NCI-H748 treated with DMSO at 0.1 percent for 48 hours (cell line): ENCODE measurements at regions not wholly inside any gene's neighbourhood (a gene's known extent, or its start where the extent isn't known, plus 50 kb on each side); places are given as distances from the start of the nearest gene placed in this dataset.
A peak's percentile ranks its signal among the peaks of the same experiment; 100 is the strongest.

Source experiments
- DNase-seq: peaks from one replicate; lab custom pipeline; 2025; lab: John Stamatoyannopoulos, UW

DNA sequence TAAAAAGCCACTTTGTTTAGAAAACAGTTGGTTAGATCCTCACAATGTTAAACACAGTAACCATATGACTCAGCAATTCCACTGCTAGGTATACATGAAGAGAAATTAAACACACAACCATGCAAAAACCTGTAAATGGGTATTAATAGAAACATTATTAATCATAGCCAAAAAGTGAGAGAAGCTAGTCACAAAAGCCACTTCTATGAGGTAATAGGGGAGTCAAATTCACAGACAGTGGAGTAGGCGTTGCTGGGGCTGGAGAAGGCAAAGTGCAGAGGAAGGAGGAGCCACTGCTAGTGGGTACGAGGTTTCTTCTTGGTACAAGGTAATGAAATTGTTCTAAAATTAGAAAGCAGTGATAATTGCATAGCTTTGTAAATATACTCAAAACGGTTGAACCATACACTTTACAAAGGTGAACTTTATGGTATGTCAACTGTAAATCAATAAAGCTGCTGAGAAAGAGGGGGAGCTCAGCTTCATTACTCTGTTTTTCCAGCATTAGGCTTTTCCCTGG is 364.4 kb downstream of the GADD45G start:
- peak; percentile 37 for DNase-seq

DNA sequence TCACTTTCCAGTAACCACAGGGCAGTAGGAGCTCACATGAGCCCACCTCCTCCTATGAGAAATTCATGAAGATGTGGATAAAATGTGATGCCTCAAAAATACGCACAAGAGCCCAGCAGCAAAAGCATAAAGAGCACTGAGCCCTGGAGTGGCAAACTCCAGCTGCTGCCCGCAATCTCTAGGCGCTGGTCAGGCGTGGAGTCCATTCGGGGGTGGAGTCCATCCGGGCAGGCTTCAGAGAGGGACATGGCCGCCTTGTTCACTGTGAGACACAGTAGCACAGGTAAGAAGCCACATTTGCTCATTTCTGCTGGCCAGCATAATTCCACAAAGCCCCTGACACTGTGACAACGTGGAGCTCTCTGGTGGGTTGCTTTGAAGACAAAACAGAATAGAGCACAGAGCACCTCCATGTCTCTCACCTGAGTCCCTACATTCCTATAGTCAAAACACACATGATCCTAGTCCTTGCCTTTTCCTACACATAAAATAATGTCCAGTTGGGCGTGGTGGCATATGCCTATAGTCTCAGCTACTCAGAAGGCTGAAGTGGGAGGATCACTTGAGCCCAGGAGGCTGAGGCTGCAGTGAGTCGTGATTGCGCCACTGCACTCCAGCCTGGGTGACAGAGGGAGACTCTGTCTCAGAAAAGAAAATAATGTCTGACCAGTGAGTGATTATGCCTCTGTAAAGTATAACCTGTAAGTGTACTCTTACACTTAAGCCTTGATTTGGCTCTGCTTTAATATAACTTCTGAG is 365.2 kb downstream of the GADD45G start:
- no peak for DNase-seq

DNA sequence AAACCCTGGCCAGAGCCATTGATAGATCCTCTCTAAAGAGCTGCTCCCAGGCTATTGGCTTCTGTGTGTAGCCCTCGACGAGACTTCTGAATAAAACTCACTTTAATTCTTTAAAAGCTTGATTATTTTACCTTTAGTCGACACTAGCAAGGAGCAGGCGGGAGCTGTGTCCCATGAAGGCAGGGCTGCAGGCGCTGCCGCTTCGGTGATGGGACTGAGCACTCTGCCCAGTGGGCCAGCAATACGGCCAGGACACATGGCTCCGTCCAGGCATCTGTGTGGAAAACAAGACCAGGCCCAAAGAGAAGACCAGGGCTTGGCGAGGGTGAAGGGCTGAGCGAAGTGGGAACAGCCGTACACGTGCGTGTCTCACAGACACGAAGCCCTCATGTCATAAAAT is 365.9 kb downstream of the GADD45G start:
- no peak for DNase-seq

DNA sequence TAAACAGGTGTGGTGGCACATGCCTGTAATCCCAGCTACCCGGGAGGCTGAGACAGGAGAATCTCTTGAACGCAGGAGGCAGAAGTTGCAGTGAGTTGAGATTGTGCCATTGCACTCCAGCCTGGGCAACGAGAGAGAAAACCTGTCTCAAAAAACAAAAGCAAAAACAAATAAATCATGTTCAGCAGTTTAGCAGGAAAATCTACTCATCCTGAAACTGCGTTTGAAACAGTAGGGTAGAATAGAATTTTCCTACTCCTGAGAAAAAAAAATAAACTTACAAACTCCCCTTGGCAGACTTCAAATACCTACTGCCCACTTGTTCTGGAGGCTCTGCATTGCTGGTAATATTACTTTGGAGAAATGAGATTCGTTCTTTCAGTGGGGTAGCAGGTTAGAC is 367.7 kb downstream of the GADD45G start:
- DNase-seq, result no peak

DNA sequence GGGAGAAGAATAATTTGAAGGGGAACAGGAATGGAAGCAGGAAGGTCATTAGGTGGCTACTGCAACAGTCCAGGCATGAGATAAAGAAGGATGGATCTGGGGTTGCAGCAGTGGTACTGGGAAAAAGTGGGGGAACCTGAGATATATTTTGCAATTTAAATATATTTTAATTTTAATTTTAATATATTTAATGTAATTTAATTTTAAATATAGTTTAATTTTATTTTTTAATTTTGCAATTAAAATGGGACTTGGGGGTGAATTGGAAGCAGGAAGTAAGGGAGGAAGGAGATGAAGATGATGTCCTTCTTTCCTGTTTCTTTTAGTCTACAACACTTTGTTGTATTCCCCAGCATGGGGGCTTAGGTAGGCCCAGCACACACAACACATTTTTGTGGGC is 369.8 kb downstream of the GADD45G start:
- no peak for DNase-seq

DNA sequence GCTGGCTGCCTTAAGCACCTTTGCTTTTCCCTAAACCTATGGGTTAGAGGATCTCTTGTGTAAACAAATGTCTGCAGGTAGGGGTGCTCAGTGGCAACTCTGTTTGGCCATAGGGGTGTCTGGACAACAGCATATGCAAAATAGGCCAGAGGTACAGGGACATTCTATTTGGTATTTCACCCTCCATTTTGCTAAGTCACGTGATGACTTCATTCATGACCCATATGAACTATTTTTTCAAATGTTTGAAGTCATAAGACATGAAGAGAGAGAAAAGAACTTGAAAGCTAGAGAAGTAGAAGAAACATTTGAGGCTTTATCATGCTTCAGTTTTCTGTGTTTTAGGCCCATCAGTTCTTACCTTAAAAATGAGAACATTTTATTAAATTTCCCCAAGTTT is 370.2 kb downstream of the GADD45G start:
- no peak for DNase-seq

DNA sequence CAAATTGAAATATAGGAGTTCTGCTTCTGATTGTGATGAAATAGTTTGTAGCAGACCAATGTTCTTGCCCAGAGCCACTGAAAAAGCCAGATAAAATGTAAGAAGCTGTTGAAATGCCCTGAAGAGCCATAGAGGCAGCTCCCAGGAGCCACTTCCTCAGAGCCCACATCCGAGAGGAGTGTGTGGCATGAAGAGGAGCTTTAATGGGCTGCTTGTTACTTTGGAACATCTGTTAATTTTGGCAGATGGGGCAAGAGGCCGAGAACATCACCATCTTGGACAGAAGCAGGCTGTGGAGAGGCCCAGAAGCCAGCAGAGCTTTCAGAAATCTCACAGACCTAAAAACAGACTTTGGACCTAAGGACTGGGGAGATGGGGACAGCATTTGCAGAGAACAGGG is 370.8 kb downstream of the GADD45G start:
- DNase-seq, result no peak

DNA sequence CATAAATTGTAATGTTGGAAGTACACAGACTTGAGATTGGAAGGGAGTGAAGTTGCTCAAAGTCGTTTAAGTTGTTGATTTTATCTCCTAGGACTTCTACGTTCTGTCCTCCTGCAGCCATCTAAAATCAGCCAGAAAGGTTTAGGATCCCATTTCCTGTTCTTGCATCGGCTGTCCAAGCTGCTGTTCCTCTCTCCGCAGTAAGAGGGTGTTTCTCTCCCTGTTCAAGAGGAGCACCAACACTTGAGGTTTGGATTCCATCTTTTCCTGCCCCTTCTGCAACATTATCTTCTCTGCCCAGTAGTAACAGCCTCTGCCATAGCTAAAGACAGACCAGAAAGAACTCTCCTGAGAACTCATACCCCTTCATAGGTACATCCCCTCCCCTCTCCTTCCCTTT is 373.4 kb downstream of the GADD45G start:
- DNase-seq, result peak; percentile 38

DNA sequence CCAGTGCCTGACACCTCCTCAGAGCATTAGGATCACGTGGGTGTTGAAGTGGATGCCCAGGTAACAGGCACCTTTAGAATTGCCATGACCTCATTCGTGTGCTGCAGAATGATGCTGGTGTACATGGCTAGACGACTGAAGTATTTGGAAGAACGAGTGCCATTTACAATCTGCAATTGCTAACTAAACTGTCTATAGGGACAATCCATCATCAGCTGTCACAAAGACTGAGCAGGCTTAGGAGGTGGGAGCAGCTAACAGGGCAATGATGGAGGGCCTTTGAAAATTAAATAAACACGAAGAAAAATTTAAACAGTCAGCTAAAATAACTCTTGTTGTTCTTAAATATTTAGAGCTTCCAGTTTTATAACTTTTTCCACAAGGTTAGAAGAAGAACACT is 375.8 kb downstream of the GADD45G start:
- DNase-seq, result no peak

DNA sequence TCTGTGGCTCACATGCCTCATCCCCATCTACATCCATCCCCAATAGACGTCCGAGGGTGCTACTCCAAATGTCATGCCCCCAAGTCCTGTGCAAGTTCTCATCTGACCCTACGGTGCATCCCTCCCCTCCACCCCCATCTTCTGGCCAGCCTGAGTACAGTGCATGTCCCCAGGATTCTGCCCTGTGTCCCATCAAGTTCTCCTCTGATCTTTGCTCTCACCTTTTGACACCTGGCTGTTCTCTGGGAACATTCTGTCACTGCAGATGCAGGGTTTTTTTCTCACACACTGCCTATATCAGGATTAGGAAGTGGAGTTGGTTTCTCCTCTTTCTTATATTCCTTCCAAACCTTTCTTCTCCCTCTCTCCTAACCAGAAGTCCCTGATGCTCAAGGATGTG is 377.2 kb downstream of the GADD45G start:
- DNase-seq, result no peak

DNA sequence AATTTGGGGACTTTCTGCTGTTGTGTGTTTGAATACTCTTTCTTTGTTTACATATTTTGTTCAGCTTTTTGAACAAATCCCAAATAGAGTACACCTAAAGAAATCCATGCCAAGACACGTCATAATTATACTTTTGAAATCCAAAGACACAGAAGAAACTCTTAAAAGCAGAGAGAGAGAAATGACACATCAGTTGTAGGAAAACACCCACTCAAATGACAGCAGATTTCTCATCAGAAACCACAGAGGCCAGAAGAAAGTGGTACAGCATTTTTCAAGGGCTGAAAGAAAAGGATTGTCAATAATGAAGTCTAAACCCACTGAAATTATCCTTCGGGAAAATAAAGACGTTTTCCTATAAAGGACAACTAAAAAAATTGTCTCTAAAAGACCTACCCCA is 378.6 kb downstream of the GADD45G start:
- DNase-seq, result no peak

DNA sequence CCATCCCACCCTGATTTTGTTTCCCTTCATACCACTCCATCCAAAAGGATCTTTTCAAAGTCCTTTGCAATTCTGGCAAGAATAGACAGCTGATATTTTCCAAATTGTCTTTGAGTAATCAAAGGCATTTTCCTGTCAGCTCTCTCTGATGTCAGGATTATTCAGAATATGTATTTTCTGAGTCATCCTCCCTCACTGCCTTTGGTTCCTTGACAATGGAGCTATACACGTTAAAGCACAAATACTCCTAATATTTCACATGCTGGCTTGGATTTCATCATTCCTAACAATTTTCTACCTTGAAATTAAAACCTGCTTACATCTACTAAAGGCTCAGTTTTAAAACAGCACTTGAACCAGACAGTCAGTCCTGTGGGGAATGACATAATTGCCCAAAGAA is 379.4 kb downstream of the GADD45G start:
- DNase-seq, result no peak

DNA sequence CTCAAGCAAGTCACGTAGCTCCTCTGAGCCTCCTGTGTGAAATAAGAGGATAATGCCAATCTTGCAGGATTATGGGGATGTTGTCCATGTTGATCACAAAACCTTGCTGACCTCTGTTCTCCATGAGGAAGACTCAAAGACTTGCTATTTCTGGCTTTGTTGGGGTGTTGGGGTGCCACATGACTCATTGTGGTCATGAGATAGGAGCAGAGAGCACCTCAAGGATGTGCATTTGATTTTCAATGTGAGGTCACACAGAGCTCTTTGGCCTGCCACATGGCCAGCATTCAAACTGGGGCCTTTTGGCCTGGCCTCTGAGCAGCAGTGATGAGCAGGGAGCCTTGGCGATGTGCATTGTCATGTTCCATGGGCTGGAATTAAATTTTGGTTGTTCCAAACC is 380.3 kb downstream of the GADD45G start:
- DNase-seq, result no peak

DNA sequence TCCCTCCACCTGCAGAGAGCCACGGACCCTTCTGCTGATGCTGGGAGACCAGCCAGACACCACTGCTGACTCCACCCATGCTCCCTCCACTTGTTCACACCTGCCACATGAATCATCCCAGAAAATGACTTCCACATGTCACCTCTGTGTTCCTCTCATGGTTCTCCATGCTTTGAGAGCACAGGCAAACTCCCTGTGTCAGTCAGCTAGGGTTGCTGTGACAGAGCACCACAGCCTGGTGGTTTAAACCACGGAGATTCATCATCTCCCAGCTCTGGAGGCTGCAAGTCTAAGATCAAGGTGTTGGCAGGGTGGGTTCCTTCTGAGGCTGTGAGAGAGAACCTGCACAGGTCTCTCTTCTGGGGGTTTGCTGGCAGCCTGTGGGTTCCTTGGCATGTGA is 381.4 kb downstream of the GADD45G start:
- DNase-seq, result no peak

DNA sequence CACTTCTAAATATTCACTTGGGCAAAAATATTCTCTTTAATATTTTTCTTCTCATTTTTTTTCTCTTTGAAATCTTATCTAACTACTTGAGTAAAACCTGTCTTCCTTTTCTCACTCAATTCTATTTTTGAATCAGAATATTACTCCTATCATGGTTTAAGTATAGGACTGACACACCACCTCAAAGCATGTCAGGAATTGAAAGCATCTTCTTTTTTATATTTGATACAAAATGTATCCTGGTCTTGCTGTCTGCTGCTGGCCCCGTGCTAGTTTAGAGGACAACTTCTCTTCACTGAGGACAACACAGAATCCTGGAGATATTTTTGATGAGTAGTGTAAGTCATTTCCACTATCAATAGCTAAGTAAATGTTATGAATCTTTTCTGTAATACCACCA is 383.6 kb downstream of the GADD45G start:
- no peak for DNase-seq

DNA sequence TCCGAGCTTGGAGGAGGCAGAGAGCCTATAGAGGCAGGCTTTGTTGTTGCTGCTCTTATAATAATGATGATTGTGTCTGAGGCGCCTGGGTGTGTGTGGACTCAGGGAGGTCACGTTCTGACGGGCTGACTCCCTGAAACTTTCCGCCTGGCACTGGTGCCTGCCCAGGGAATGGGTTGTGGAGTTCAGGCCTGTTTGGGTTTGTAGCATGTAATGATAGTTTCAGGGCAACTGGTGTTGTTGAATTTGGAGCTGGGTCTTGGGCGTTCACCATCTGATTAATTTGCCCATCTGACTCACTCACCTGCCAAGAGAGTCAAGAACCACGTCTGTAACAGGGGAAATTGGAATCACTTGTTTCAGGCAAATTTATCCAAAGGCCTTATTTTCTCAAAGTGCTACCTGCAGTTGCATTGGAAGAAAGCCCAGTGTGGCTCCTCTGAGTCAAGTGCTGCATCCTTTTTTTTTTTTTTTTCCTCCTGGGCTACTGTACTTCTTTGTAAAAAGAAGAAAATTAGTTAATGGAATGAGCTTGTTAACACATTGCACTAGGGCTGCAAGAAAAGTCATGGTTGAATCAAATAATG is 386.5 kb downstream of the GADD45G start:
- DNase-seq, result no peak

DNA sequence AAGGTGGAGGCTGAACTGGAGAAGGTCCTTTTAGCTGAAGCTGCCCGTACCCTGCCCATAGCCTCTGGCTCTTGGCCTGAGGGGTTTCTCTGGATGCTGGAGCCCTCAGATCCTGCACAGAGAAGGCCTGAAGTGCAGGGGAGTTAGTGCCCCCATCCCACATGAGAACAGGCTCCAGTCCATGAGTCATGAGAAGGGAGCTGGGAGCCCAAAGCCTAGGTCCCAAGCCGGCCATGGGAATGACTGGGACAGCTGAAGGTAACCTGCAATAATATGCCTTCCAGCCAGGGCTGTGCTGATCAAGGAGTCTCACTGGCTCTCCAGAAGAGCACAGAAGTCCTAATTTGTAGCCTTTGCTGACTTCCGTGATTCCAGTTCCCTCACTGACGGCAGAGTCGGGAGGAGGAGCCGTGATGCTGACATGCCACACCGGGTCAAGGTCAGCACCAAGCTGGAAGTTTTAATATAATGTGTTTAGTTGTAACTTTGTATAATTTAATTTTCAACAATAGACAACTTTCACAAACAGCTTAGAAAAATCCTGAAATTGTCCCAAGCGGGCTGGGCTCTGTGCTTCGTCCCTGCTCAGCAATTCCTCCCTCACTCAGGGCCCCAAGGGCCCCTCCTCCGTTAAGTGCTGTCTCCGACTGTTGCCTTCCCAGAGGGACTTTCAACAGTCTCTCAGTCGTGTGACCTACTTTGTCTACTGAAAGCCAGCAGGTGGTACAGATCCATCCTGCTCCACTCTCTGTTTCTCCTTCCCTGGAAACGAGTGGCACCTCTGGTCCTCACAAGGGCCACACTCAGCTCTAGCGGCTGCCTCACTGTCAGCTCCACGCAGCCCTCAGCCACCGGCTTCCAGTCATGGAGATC is 387.8 kb downstream of the GADD45G start:
- DNase-seq, result no peak

DNA sequence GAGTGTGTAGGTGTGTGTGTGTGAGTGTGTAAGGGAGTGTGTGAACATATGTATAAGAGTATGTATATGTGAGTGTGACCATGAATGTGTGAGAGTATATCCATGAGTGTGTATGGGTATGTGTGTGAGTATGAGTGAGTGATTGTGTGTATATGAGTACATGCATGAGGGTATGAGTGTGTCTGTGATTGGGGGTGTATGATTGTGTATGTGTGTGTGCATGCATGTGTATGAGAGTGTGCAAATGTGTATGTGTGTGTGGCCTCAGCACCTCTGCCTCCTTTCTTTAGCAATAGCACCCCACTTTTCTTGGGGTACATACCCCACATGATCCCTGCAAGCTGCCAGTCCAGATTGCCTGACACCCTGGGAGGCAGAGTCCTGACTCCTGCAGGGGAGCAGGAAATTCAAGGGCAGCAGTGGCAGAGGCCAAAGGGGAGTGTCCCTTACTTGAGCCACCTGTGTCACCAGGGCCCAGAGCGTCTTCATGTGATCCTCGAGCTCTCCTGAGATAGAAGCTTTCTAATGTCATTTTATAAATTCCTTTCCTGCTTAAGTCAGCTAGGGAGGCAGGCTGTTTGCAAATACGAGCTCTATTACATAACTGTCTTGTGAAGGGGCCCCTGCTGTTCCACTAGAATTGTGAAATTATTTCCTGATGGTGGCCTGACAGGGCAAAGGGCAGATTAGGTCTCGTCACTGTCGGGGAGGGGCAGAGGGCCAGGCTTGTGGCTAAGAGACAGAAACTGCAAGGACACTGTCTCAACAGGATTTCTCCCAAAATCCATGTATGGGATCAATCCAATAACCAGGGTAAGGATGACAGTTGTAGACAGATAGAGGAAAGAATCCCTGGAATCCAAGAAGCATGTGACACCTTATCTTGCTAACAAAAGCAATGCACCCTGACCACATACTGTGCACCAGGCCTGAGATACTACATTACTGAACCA is 389.1 kb downstream of the GADD45G start:
- no peak for DNase-seq

DNA sequence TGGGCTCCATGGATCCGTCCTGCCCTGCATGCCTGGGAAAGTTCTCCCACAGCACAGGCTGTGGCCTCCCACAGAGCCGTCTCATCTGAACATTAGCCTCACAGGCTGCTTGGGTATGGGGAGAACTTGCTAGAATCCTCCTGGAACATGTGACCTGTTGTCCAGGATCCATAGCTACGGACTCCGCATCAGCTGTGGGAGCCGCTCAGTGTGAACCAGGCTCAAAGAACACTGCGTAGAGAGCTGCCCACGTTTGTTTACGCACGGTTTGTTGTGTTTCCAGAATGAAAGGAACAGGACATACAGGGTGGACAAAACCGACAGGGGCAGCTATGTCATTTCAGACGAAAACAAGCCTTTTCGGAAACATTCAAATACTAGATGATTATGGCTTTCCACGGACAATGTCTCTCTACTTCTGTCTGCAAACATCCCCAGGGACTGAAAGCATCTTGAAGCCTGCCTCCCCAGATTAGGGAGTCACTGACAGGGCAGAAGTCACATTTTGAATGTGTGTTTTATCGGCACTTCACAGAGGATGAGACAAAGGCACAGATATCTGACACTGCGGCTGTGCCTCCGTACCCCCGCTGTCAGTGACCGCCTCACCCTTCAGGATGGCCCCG is 390.3 kb downstream of the GADD45G start:
- DNase-seq, result no peak

DNA sequence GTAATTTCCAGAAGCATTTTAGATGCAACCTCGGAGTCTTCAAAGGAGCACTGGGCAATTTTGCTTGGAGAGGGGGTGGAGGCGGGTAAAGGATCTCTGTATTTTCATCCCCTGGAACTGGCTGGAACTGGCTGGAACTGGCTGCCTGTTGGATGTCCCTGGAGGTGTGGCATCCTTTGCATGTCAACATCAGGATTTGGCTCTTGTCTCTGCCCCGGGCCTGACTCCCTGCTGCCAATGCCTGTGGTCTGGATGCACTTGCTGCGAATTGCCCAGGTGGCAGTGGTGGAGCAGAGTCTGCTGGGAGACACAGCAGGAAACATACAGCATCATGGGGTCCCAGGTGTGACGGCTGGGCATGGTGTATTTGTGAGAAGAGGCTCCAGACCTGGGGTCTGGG is 391.3 kb downstream of the GADD45G start:
- DNase-seq, result no peak

DNA sequence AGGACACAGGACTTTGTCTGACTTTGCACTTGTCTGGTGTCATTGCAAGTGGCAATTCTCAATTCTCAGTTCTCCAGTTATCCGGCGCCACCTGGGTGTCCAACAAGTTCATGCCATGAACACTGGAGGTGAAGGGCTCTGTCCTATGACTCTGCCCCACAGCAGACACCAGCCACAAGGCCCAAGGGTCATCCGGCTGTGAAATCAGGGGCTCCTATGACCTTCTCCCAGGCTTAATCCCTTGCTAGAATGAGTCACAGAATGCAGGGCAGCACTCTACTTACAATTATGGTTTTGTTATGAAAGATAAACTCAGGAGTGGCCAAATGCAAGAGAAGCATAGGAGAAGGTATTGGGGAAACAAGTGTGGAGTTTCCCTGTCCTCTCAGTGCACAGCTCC is 392.0 kb downstream of the GADD45G start:
- DNase-seq, result no peak
